Psoas muscle (tissue), 7 donors: ENCODE measurements at regions not wholly inside any gene's neighbourhood (a gene's known extent, or its start where the extent isn't known, plus 50 kb on each side); places are given as distances from the start of the nearest gene placed in this dataset.
A peak's percentile ranks its signal among the peaks of the same experiment; 100 is the strongest.

Source experiments
- ATAC-seq, 4 donors: fragments of 200-7000 bp; cut with Tn5 transposase; one replicate each; pipeline ENCODE4 v1.9.1; 2020; ENCODE audit warnings: moderate library complexity in 3 of 4, mild to moderate bottlenecking in 2 of 4
- DNase-seq, 2 donors: peaks; one replicate each; pipeline ENCODE4 v3.0.0-alpha.2; 2020
- H3K27ac ChIP-seq: fragments of 200-600 bp; one replicate; pipeline ENCODE4 v1.8.0; 2022
- H3K27me3 ChIP-seq, 3 donors: fragments of 200-600 bp in 1 of 3; one replicate each; pipeline versions ENCODE4 v1.6.1 to v1.8.0; 2013 to 2022; ENCODE audit warnings: low read length in 2 of 3, mild to moderate bottlenecking in 2 of 3, moderate library complexity in 1 of 3; ENCODE audit not compliant: insufficient read depth in 3 of 3
- H3K36me3 ChIP-seq, 2 donors: fragments of 200-600 bp in 1 of 2; one replicate each; pipeline versions ENCODE4 v1.6.1 to v1.8.0; 2013 to 2022; ENCODE audit warnings: low read depth in 1 of 2, mild to moderate bottlenecking in 1 of 2, moderate library complexity in 1 of 2; ENCODE audit not compliant: insufficient read depth in 1 of 2
- H3K4me1 ChIP-seq: fragments of 200-600 bp; one replicate; pipeline ENCODE4 v1.8.0; 2022
- H3K4me3 ChIP-seq: fragments of 200-600 bp; one replicate; pipeline ENCODE4 v1.8.0; 2022; ENCODE audit warnings: mild to moderate bottlenecking
- H3K9me3 ChIP-seq: fragments of 200-600 bp; one replicate; pipeline ENCODE4 v1.8.0; 2022
- CTCF ChIP-seq: fragments of 200-600 bp; IDR thresholded peaks from one replicate; pipeline ENCODE4 v1.8.0; 2022; ENCODE audit warnings: antibody characterized with exemption
- WGBS, 3 donors: extraction: QIAGEN DNeasy Blood & Tissue Kit; methylation state at CpG; one replicate each; pipeline versions ENCODE4 v1.1.6 to v1.1.7; 2013; 5-methylcytosine and 5-hydroxymethylcytosine counted together
- intact Hi-C, 2 donors: fragments of 100-400 bp; cut with DNase I; formaldehyde crosslinking; loops; one replicate each; pipeline versions ENCODE4 v1.11.0 to v1.14.2; 2022
- donor health status: healthy with polysubstance abuse.
- donor health status: DM: no; HTN: no; CAD: no; lungs with moderate emphysema.
- donor health status: Bipolar disorder and iron deficiency.
- donor health status: healthy.
- donor health status: DM: yes; HTN: yes; CAD: no.
- donor health status: DM: no; HTN: no; CAD: no.
- donor health status: DM: yes; HTN: yes; CAD: no.

- Histone ChIP-seq H3K4me3 (no peak overlapping the region), H3K27me3 (no peaks in the 10 kb centered on the region), H3K27ac (no peak overlapping the region), H3K4me1 (no peaks in the 10 kb centered on the region), H3K9me3 (no peaks in the 10 kb centered on the region), H3K36me3 (no peaks in the 10 kb centered on the region)
- WGBS, 3 donors, result 84 to 93% (median 91%) methylated on average over 5 of the region's 5 CpGs
- ATAC-seq (no peak), DNase-seq (no peak)
- TF ChIP-seq CTCF, result no peak
- intact Hi-C loops, result no loop called here
Observed at GRCh38 chr6:19205076-19205475, 632.1 kb upstream of the ID4 start.

GRCh38 chr6:19209202-19209601 is 628.0 kb upstream of the ID4 start:
- no peak overlapping the region for H3K27ac ChIP-seq
- H3K9me3 ChIP-seq, result no peaks in the 10 kb centered on the region
- H3K36me3 ChIP-seq, result no peaks in the 10 kb centered on the region
- intact Hi-C loops, result no loop called here
- 75 to 81% (median 78%) methylated on average over 2 of the region's 2 CpGs for WGBS, 3 donors
- no peak overlapping the region for H3K4me3 ChIP-seq
- DNase-seq (no peak), ATAC-seq (no peak)
- TF ChIP-seq CTCF, result no peak
- H3K4me1 ChIP-seq, result no peaks in the 10 kb centered on the region
- H3K27me3 ChIP-seq, result no peaks in the 10 kb centered on the region

- ATAC-seq, result no peak
- H3K27ac ChIP-seq, result no peak overlapping the region
- peak; percentile 14 for TF ChIP-seq CTCF
- peak in 1 of 2 donors; percentile 47 for DNase-seq
- no peaks in the 10 kb centered on the region for H3K27me3 ChIP-seq
- H3K9me3 ChIP-seq, result no peaks in the 10 kb centered on the region
- 90 to 93% (median 90%) methylated on average over 14 of the region's 14 CpGs for WGBS, 3 donors
- intact Hi-C loops, result no loop called here
- H3K36me3 ChIP-seq, result no peaks in the 10 kb centered on the region
- H3K4me1 ChIP-seq, result no peaks in the 10 kb centered on the region
- no peak overlapping the region for H3K4me3 ChIP-seq
Observed at GRCh38 chr6:19210849-19211590, 626.1 kb upstream of the ID4 start.

GRCh38 chr6:19214231-19214630 is 622.9 kb upstream of the ID4 start:
- no peak for TF ChIP-seq CTCF
- ATAC-seq, result no peak
- Histone ChIP-seq H3K27ac (no peak overlapping the region), H3K4me1 (no peaks in the 10 kb centered on the region), H3K4me3 (no peak overlapping the region), H3K27me3 (no peaks in the 10 kb centered on the region), H3K36me3 (no peaks in the 10 kb centered on the region), H3K9me3 (no peaks in the 10 kb centered on the region)
- WGBS, 3 donors, result 78 to 85% (median 84%) methylated on average over 2 of the region's 2 CpGs
- intact Hi-C loops, result no loop called here
- DNase-seq, result no peak

GRCh38 chr6:19219931-19220330 is 617.2 kb upstream of the ID4 start:
- Histone ChIP-seq H3K27me3 (no peaks in the 10 kb centered on the region), H3K9me3 (no peaks in the 10 kb centered on the region), H3K4me3 (no peak overlapping the region), H3K27ac (no peak overlapping the region), H3K36me3 (no peaks in the 10 kb centered on the region), H3K4me1 (no peaks in the 10 kb centered on the region)
- DNase-seq (no peak), ATAC-seq (no peak)
- TF ChIP-seq CTCF, result no peak
- 11 to 13% (median 13%) methylated on average over 1 of the region's 1 CpG for WGBS, 3 donors
- intact Hi-C loops, result no loop called here
